ENCODE measurements at regions not wholly inside any gene's neighbourhood (a gene's known extent, or its start where the extent isn't known, plus 50 kb on each side); places are given as distances from the start of the nearest gene placed in this dataset.

DNA sequence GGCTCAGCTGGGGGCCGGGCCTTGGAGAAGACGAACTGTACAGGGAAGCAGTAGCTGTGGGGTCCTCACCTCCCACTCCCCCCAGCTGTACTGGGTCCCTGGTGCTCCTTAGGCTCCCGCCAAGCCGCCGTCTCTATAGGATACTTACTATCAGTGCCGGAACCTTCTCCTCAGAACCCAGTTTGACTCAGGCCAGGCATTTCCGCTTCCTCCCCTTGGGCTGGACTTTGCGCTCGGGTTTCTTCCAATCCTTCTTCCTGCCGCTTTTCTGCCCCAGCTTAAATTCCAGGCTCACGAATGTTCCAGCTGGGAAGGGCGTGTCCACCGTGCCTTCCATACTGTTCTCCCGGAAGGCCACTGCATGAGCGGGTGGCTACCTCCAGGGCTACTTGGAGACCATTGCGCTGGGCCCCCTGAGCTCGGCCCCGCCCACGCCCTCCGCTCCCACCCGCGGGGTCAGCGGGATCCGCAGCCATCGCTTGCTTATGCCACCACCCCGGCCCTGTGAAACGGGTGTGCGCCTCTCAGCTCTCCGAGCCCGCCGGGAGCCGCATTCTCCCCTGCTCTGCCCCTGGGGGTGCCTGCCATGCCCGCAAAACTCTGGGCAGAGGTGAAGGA lies 1795.9 kb downstream of the TP53TG3F start:
- DNase-seq (ENCODE audit: low read depth in 4 of 4, low spot score in 1 of 4): no peak

GRCh38 chr16:35255816-35256215 lies 1796.4 kb downstream of the TP53TG3F start:
- no peak for DNase-seq (ENCODE audit: low read depth in 4 of 4, low spot score in 1 of 4)

DNA sequence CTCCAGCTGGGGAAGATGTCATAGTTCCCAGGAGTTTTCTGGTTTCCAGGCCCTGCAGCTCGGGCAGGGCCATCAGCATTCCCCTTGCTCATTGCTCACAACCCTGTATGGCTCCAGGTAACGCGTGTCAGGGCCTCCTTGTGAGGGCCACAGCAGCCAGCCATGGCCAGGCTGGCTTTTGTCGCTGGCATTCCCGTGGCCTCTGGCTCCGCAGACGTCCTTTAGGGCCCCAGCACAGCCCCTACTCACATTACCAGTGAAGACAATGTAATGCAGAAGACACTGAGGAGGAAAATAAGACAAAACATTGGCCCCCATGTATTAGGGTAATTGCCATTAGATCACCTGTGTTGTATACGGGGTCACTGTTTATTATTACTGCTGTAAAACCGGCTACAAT lies 1799.0 kb downstream of the TP53TG3F start:
- DNase-seq (ENCODE audit: low read depth in 4 of 4, low spot score in 1 of 4): no peak

DNA sequence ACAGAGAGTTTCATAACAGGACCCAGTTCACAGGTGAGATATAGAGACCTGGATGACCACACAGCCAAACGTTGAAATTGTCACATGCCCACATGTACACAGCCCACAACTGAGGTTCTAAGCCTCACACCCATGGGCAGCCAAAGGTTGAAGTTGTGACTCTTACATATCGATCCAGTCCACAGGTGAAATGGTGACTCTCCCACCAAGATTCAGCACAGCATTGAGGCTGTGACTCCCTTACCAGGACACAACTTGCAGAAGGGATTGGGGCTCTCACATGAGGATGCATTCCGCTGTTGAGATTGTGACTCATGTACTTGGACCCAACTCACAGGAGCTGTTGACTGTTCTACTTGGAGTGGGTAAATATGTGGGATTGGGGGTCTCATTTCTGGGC lies 1836.4 kb downstream of the TP53TG3F start:
- DNase-seq (ENCODE audit: low read depth in 4 of 4, low spot score in 1 of 4): no peak

- DNase-seq (ENCODE audit: low read depth in 4 of 4, low spot score in 1 of 4): no peak
Observed at GRCh38 chr16:35296962-35297653, 1837.7 kb downstream of the TP53TG3F start.

DNA sequence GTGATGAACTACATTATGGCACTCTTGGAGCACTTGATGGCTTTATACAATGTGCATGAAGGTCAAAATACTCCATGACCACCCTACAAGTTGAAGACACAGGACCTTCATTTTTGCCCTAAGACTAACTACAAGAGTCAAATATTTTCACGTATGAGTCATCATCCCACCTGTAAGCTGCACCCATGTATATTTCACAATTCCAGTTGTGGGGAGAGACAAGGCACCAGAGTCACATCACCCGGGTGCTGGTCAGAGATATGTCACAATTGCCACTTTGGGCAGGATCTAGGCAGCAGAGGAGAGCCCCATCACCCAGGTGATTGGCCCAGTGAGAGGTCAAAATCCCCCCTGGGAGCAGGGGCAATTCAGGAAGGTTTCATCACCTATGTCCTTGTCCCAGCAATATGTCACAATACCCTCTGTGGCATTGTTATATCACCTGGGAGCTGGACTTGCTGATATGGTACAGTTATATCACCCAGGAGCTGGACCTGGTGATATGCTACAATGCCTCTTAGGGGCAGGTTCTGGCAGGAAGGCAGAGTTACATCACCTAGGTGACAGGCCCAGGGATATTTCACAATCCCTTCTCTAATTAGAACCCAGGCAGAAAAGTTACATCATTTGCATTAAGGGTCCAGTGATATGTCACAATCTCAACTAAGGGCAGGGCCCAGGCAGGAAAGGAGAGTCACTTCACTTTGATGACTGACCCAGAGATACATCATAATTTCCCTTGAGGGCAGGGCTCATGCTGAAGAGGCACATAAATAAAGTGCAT lies 1839.2 kb downstream of the TP53TG3F start:
- DNase-seq (ENCODE audit: low read depth in 4 of 4, low spot score in 1 of 4): no peak

- no peak for DNase-seq (ENCODE audit: low read depth in 4 of 4, low spot score in 1 of 4)
Observed at GRCh38 chr16:35302859-35303258, 1843.4 kb downstream of the TP53TG3F start.

- no peak for DNase-seq (ENCODE audit: low read depth in 4 of 4, low spot score in 1 of 4)
Observed at GRCh38 chr16:35305476-35305875, 1846.1 kb downstream of the TP53TG3F start.

DNA sequence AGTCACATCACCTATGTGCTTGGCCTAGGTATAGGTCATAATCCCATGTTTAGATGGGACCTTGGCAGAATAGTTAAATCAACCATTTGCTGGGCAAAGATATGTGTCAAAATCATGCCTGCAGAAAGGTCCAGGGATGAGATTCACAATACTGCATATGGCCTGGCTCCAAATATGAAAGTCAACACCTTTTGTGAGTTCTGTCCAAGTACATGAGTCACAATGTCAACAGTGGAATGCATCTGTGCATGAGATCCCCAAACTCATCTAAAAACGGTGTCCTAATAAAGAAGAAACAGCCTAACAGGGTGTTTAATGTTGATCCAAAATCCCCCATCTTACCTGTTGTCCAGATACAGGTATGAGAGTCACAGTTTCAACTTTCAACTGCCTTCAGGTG lies 1847.5 kb downstream of the TP53TG3F start:
- no peak for DNase-seq (ENCODE audit: low read depth in 4 of 4, low spot score in 1 of 4)

DNA sequence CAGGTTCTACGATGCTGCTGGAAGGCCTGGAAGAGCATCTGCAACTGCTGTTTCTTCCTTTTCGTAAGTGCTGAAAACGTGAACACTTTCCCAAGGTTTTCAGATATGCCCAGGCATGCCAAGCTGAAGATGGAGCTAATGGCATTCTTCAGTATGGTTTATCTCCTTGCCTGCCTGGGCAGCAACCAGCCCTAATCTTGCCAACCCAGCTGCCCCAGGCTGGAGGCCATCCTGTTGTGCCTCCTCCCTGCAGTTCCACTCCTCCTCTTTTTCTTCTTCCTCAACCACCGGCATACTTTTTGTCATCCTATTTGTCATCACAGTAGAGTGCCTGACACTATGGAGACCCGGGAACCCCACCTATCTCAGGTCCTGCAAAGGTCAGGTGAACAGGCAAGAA lies 1849.3 kb downstream of the TP53TG3F start:
- no peak for DNase-seq (ENCODE audit: low read depth in 4 of 4, low spot score in 1 of 4)

- DNase-seq (ENCODE audit: low read depth in 4 of 4, low spot score in 1 of 4): no peak
Observed at GRCh38 chr16:35310999-35311398, 1851.6 kb downstream of the TP53TG3F start.

DNA sequence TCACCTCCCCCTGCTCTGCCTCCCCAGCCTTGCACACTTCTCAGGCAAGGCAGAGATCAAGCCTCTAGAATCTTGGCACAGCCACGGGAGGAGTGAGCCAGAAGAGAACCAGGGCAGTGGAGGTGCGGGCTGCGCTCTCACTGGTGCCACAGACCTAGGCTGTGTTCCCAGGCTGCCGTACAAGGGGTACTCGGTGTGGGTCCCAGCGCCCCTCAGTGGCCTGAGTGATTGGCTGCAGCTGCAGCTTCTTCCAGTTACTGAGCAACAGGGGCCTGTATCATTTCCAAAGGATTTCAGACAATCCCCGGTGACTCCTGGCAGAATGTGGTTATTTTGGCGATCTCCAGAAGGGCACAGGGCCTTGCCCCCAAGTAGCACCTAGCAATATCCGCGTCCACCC lies 1852.1 kb downstream of the TP53TG3F start:
- no peak for DNase-seq (ENCODE audit: low read depth in 4 of 4, low spot score in 1 of 4)

DNA sequence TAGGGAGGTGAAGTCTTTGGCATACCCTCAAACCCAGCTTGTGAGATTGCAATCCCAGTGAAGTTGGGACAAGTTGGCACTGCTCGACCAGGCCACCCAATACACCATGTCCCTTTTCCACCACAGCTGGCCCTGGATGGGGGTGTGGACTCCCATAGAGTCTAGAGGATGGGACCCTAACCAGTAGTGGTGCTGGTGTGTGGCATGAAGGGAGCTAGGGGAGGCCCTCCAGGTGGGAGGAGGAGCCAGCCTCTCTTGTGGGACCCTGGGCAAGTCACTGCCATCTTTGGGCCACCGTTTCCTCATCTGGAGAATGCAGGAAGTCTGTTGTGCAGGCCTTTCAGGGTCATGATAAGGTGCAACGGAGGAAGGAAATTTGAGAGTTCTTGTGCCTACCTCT lies 1854.9 kb downstream of the TP53TG3F start:
- DNase-seq (ENCODE audit: low read depth in 4 of 4, low spot score in 1 of 4): no peak

- DNase-seq (ENCODE audit: low read depth in 4 of 4, low spot score in 1 of 4): no peak
Observed at GRCh38 chr16:35319536-35320192, 1860.3 kb downstream of the TP53TG3F start.

DNA sequence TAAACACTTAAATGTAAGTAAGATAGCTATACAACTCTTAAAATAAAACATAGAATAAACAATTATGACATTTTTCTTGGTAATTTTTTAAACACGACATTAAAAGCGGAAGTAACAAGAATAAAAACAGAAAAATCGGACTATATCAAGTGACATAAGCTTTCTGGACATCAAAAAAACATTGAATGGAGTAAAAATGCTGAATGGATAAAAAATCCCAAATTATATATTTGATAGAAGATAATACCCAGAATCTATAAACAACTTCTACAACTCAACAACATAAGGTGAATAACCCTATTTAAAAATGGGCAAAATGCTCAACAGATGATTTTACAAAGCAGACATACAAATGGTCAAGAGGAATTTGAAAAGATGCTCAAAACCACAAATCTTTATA lies 1866.5 kb downstream of the TP53TG3F start:
- DNase-seq (ENCODE audit: low read depth in 4 of 4, low spot score in 1 of 4): no peak

DNA sequence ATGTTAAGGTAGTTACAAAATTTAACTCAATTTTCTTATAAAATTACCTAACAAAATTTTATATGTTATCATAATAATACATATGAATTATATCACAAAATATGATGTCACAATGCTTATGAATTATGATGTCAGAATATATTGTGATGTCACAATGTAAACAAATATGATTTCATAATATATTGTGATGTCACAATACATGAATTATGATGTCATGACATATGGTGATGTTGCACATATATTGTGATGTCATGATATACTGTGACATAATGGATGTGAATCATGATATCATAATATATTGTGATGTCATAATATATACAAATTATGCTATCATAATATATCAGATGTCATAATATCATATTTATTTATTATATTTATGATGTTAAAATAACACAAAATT lies 1879.9 kb downstream of the TP53TG3F start:
- DNase-seq (ENCODE audit: low read depth in 4 of 4, low spot score in 1 of 4): no peak

DNA sequence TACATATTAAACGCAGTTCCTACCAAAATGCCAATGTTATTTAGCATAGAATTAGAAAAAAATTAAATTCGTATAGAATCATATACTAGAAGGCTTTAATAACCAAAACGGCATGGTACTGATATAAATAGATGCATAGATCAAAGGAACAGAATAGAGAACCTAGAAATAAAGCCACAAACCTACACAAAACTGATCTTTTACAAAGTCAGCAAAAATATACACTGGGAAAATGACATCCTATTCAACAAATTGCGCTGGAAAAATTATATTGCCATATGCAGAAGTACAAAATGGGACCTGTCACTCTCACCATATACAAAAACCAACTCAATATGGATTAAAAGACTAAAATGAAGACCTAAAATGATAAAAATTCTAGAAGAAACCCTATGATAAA lies 1882.6 kb downstream of the TP53TG3F start:
- no peak for DNase-seq (ENCODE audit: low read depth in 4 of 4, low spot score in 1 of 4)

- DNase-seq (ENCODE audit: low read depth in 4 of 4, low spot score in 1 of 4): no peak
Observed at GRCh38 chr16:35344012-35344762, 1884.8 kb downstream of the TP53TG3F start.

DNA sequence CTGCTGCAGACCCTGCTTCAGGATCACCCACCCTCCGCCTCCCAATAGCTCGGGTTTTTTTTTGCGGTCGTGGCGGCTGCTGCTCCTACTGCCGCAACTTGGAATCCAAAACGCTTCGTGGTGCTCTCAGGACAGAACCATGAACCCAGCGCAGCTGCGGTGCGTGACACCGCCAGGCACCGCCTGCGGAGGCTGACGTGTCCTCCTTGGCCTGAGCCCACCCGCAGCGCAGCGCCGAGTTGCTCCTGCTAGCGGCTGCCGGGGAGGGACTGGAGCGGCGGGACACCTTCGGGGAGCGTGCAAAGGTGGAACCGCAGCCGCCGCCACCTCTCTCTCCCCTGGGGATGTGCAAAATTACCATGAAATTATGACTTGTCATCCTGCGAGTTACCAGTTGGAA lies 1893.0 kb downstream of the TP53TG3F start:
- no peak for DNase-seq (ENCODE audit: low read depth in 4 of 4, low spot score in 1 of 4)

GRCh38 chr16:35363510-35363909 lies 1904.1 kb downstream of the TP53TG3F start:
- no peak for DNase-seq (ENCODE audit: low read depth in 4 of 4, low spot score in 1 of 4)

- DNase-seq (ENCODE audit: low read depth in 4 of 4, low spot score in 1 of 4): no peak
Observed at GRCh38 chr16:35364263-35364662, 1904.9 kb downstream of the TP53TG3F start.

Data from stimulated activated CD4-positive, alpha-beta T cell treated with anti-CD3 and anti-CD28 coated beads, Interleukin-1b, Interleukin-23, amount 100 ng/mL, for 24 hours (primary cell).